ENCODE measurements at regions not wholly inside any gene's neighbourhood (a gene's known extent, or its start where the extent isn't known, plus 50 kb on each side); places are given as distances from the start of the nearest gene placed in this dataset.
"Not testable (repeated sequence)": the region's sequence is repeated elsewhere in the genome, so short reads cannot be mapped to it uniquely, and the experiment has no call there.

DNA sequence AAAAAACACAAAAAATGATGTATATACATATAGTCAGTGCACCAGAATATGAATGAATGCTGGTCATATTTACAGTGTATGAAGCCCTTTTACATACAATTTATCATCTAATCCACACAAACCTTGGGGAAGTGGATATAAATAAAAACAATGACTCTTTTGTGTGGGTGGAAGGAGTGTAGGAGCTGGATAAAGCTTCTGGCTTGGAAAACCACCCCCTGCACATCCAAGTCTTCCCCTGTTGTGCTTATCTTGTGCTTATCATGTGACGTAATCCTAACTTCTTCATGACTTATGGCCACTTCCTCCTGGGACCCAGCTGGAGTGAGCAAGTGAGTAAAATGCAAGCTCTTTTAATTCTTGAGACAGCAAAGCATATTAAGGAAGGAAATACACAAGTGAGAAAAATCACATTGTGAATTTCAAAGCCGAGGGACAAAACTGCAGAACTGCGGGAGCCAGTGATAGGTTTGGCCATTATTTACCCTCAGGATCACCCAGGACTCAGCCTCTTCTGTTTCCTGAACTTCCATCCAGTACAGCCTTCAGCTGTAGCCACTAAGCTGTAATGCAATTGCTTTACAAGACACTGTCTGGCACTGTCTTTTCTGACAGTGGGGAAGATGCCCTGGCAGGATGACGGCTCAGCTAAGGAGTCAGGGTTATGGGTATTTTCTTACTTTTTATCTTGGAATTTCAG lies 104.0 kb upstream of the PPM1J start:
- DNase-seq = no peak
- peak in 1 of 3 donors; percentile 37 for ATAC-seq
- Histone ChIP-seq H3K27me3 (ENCODE audit: control insufficient read depth, insufficient read depth, low read length) (no peaks in the 10 kb centered on the region), H3K9me3 (ENCODE audit: control insufficient read depth, insufficient read depth, low read length) (no peaks in the 10 kb centered on the region), H3K4me1 (ENCODE audit: control insufficient read depth, insufficient read depth, low read length) (no peaks in the 10 kb centered on the region), H3K4me3 (ENCODE audit: low read length) (no peak overlapping the region), H3K36me3 (ENCODE audit: control insufficient read depth, insufficient read depth, low read length) (no peaks in the 10 kb centered on the region), H3K27ac (ENCODE audit: low read length) (no peak overlapping the region)
- no peak overlapping the region for H3K27ac Mint-ChIP-seq
- TF ChIP-seq, protein P1, sequence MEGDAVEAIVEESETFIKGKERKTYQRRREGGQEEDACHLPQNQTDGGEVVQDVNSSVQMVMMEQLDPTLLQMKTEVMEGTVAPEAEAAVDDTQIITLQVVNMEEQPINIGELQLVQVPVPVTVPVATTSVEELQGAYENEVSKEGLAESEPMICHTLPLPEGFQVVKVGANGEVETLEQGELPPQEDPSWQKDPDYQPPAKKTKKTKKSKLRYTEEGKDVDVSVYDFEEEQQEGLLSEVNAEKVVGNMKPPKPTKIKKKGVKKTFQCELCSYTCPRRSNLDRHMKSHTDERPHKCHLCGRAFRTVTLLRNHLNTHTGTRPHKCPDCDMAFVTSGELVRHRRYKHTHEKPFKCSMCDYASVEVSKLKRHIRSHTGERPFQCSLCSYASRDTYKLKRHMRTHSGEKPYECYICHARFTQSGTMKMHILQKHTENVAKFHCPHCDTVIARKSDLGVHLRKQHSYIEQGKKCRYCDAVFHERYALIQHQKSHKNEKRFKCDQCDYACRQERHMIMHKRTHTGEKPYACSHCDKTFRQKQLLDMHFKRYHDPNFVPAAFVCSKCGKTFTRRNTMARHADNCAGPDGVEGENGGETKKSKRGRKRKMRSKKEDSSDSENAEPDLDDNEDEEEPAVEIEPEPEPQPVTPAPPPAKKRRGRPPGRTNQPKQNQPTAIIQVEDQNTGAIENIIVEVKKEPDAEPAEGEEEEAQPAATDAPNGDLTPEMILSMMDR (IDR thresholded peaks at IDR 0.05) = no peak
- no peaks in the 10 kb centered on the region for H3K9me3 Mint-ChIP-seq
- intact Hi-C loops (cut with micrococcal nuclease) = no loop called here
- H3K4me3 Mint-ChIP-seq = no peak overlapping the region
- H3K36me3 Mint-ChIP-seq = no peaks in the 10 kb centered on the region
- 6% methylated on average over 4 of the region's 4 CpGs for WGBS (ENCODE audit: insufficient coverage)
- peaks cover 0 to 5% of the 10 kb centered on the region in 2 donors for H3K4me1 Mint-ChIP-seq
- peaks cover 0 to 5% of the 10 kb centered on the region in 2 donors for H3K27me3 Mint-ChIP-seq (ENCODE audit: low read depth in 2 of 2)

DNA sequence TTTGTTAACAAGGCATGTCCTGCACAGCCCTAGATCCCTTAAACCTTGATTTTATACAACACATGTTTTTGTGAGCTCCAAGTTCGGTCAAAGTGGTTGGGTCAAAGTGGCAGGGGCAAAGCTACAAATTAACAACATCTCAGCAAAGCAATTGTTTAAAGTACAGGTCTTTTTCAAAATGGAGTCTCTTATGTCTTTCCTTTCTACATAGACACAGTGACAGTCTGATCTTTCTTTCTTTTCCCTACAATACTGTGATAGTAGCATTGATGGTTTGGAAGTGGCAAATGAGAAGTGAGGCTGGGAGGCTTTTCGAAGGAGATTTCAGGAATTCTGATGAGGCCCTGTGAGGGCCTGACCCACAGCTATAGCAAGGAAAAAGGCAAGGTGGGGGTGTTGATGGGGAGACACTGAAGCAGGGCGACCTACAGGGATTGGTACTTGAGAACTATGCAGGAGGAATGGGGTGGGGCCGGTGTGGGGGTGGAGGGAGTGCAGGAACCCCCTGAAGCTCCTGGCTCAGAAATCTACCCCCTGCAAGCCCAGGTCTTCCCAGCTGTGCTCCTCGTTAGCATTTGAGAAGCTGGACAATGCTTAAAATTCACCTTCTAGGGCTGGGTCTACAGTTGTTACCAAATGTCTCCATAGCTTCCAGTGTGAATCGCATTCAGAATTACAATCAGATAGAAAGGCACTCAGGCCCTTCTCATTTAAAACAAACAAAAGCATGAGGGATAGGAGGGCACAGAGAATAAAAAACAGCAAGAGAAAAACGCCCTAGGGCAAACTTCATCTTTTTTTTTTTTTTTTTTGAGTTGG lies 102.6 kb upstream of the PPM1J start:
- Histone ChIP-seq H3K9me3 (ENCODE audit: control insufficient read depth, insufficient read depth, low read length) (no peaks in the 10 kb centered on the region), H3K4me1 (ENCODE audit: control insufficient read depth, insufficient read depth, low read length) (no peaks in the 10 kb centered on the region), H3K27ac (ENCODE audit: low read length) (no peak overlapping the region), H3K4me3 (ENCODE audit: low read length) (no peak overlapping the region), H3K36me3 (ENCODE audit: control insufficient read depth, insufficient read depth, low read length) (no peaks in the 10 kb centered on the region), H3K27me3 (ENCODE audit: control insufficient read depth, insufficient read depth, low read length) (no peaks in the 10 kb centered on the region)
- Mint-ChIP-seq H3K27me3 (ENCODE audit: low read depth in 2 of 2) (peaks cover 0 to 2% of the 10 kb centered on the region in 2 donors), H3K27ac (no peak overlapping the region), H3K9me3 (no peaks in the 10 kb centered on the region), H3K36me3 (no peaks in the 10 kb centered on the region), H3K4me3 (no peak overlapping the region), H3K4me1 (peaks cover 0 to 5% of the 10 kb centered on the region in 2 donors)
- 89% methylated on average over 7 of the region's 7 CpGs for WGBS (ENCODE audit: insufficient coverage)
- intact Hi-C loops (cut with micrococcal nuclease) = no loop called here
- DNase-seq (no peak), ATAC-seq (no peak)
- TF ChIP-seq, protein P1 (IDR thresholded peaks at IDR 0.05) = no peak

DNA sequence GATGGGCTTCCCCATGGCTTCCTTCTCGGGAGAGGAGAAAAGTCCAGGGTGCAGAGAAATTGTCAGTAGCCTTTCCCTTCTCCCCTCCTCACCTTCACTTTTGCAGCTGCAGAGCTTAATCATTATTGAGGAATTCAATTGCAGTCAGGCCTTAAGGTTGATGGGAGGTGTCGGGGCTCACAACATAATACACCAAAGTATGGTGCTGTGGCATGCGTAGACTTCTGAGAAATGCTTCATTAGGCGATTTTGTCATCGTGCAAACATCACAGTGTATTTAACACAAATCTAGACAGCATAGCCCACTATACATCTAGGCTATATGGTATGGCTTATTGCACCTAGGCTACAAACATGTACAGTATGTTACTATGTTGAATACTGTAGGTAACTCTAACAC lies 100.2 kb upstream of the PPM1J start:
- Mint-ChIP-seq H3K9me3 (no peaks in the 10 kb centered on the region), H3K27ac (no peak overlapping the region), H3K27me3 (ENCODE audit: low read depth in 2 of 2) (peaks cover 3 to 15% of the 10 kb centered on the region in 2 donors), H3K36me3 (no peaks in the 10 kb centered on the region), H3K4me3 (no peak overlapping the region), H3K4me1 (peaks cover 0 to 5% of the 10 kb centered on the region in 2 donors)
- peak in 1 of 3 donors; percentile 7 for ATAC-seq
- Histone ChIP-seq H3K9me3 (ENCODE audit: control insufficient read depth, insufficient read depth, low read length) (no peaks in the 10 kb centered on the region), H3K27ac (ENCODE audit: low read length) (no peak overlapping the region), H3K4me3 (ENCODE audit: low read length) (no peak overlapping the region), H3K36me3 (ENCODE audit: control insufficient read depth, insufficient read depth, low read length) (no peaks in the 10 kb centered on the region), H3K4me1 (ENCODE audit: control insufficient read depth, insufficient read depth, low read length) (no peaks in the 10 kb centered on the region), H3K27me3 (ENCODE audit: control insufficient read depth, insufficient read depth, low read length) (no peaks in the 10 kb centered on the region)
- 82% methylated on average over 5 of the region's 5 CpGs for WGBS (ENCODE audit: insufficient coverage)
- intact Hi-C loops (cut with micrococcal nuclease) = no loop called here
- DNase-seq = no peak
- TF ChIP-seq, protein P1 (IDR thresholded peaks at IDR 0.05) = no peak

DNA sequence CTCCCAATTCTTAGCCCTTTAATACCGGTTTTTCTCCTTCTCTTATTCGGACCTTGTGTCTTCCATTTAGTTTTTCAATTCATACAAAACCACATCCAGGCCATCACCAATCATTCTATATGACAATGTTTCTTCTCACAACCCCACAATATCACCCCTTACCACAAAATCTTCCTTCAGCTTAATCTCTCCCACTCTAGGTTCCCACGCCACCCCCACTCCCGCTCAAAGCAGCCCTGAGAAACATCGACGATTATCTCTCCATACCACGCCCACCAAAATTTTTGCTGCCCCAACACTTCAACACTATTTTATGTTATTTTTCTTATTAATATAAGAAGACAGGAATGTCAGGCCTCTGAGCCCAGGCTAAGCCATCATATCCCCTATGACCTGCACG lies 99.5 kb upstream of the PPM1J start:
- H3K4me1 ChIP-seq (ENCODE audit: control insufficient read depth, insufficient read depth, low read length); H3K36me3 ChIP-seq (ENCODE audit: control insufficient read depth, insufficient read depth, low read length); H3K27me3 ChIP-seq (ENCODE audit: control insufficient read depth, insufficient read depth, low read length); H3K9me3 Mint-ChIP-seq; H3K27ac ChIP-seq (ENCODE audit: low read length); H3K9me3 ChIP-seq (ENCODE audit: control insufficient read depth, insufficient read depth, low read length); H3K4me1 Mint-ChIP-seq; ATAC-seq; H3K36me3 Mint-ChIP-seq; H3K27ac Mint-ChIP-seq; H3K4me3 Mint-ChIP-seq; DNase-seq; intact Hi-C loops (cut with micrococcal nuclease); H3K4me3 ChIP-seq (ENCODE audit: low read length): not testable (repeated sequence)
- WGBS (ENCODE audit: insufficient coverage) = 93% methylated on average over 7 of the region's 8 CpGs
- peaks cover 7 to 18% of the 10 kb centered on the region in 2 donors for H3K27me3 Mint-ChIP-seq (ENCODE audit: low read depth in 2 of 2)

Data from natural killer cell (primary cell).